Gastrocnemius medialis (tissue), 4 donors: ENCODE measurements at regions not wholly inside any gene's neighbourhood (a gene's known extent, or its start where the extent isn't known, plus 50 kb on each side); places are given as distances from the start of the nearest gene placed in this dataset.

Experiments
- POLR2A ChIP-seq, 2 donors: fragments of 450-650 bp; IDR thresholded peaks; one replicate each; pipeline ENCODE4 v1.6.1; 2017; ENCODE audit warnings: antibody characterized with exemption in 2 of 2, mild to moderate bottlenecking in 2 of 2, moderate library complexity in 2 of 2
- TF ChIP-seq, protein P1 (sequence below), 5 experiments: fragments of 450-650 bp in 3 of 5; fragments of 200-600 bp in 2 of 5; sonication (generic) in 2 of 5; IDR thresholded peaks in 4 of 5; conservative IDR thresholded peaks in 1 of 5; 1 replicate in 4 of 5; 2 replicates in 1 of 5; pipeline ENCODE4 v1.5.1; 2016 to 2019; ENCODE audit warnings: antibody characterized with exemption in 5 of 5, mild to moderate bottlenecking in 3 of 5, moderate library complexity in 3 of 5

DNA sequence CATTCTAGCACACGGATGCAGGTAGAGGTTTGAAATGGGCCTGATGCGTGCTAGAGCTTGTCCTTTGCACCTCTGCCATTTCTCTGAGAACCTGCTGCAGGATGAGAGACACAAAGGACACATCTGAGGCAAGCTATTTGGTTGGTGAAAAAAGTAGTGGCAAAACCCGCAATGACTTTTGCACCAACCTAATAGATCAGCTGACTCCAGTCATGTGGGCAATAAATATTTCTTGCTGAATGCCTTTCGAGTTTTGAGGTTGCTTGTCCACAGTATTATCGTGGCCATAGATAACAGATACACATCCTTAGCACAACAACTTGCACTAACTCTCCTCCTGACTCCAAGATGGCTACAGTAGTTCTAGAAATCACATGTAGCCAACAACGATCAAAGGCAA is 57.8 kb upstream of the ZNF423 start:
- TF ChIP-seq, protein P1, sequence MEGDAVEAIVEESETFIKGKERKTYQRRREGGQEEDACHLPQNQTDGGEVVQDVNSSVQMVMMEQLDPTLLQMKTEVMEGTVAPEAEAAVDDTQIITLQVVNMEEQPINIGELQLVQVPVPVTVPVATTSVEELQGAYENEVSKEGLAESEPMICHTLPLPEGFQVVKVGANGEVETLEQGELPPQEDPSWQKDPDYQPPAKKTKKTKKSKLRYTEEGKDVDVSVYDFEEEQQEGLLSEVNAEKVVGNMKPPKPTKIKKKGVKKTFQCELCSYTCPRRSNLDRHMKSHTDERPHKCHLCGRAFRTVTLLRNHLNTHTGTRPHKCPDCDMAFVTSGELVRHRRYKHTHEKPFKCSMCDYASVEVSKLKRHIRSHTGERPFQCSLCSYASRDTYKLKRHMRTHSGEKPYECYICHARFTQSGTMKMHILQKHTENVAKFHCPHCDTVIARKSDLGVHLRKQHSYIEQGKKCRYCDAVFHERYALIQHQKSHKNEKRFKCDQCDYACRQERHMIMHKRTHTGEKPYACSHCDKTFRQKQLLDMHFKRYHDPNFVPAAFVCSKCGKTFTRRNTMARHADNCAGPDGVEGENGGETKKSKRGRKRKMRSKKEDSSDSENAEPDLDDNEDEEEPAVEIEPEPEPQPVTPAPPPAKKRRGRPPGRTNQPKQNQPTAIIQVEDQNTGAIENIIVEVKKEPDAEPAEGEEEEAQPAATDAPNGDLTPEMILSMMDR (IDR thresholded peaks at IDR 0.05 in 4 of 5, conservative IDR thresholded peaks at IDR 0.05 in 1 of 5), result no peak
- TF ChIP-seq POLR2A (IDR thresholded peaks at IDR 0.05), result no peak
